ENCODE measurements at regions not wholly inside any gene's neighbourhood (a gene's known extent, or its start where the extent isn't known, plus 50 kb on each side); places are given as distances from the start of the nearest gene placed in this dataset.

DNA sequence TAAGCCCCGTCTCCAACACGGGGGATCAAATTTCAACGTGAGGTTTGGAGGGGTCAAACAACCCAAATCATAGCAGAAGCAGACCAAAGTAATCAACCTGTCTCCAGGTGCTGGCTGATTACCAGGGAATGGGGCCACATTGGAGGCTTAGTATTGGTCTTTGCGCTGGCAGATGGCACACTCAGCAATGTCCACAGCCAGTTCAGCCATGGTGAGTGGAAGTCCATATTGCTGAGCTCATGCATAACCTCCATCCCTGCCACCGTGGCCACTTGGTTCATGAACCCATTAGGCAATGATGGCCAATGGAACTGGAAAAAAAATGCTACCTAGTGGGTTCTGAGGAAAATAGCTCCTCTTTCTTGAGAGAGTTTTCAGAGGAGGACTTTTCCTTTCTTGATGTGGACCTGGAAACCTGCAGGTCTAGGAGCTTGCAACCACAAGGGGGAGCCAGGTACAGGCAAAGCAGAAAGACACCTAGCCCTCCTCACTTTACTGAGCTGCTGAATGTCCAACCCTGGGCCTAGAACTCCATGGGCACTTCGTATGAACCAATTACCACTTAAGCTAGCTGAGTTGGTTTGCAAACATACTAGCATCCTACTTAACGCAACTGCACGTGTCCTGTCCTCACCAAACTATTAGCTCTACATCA, 128.0 kb upstream of the GYPC start:
- DNase-seq, result peak; percentile 78

DNA sequence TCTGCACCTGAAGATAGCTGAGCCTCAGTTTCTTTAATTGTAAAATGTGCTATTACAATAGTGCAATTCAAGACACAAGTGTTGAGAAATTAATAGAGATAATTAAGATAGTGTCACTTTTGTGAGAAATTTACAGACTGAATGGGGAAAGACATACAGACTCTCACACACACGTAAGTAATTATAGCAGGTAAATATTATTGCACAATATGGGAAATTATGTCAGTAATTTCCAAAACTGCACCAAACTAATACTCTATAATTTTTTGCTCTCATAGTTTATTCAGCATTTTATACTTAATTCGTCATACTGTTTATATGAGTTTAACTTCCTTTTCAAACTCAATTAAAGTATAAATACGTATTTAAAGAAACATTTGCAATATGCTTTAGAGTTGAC, 124.9 kb upstream of the GYPC start:
- DNase-seq, result no peak

- DNase-seq, result no peak
Measured at GRCh38 chr2:126534478-126534877, 121.5 kb upstream of the GYPC start.

- DNase-seq, result no peak
Measured at GRCh38 chr2:126535408-126535807, 120.5 kb upstream of the GYPC start.

- no peak for DNase-seq
Measured at GRCh38 chr2:126536605-126537200, 119.3 kb upstream of the GYPC start.

- DNase-seq, result no peak
Measured at GRCh38 chr2:126539101-126539500, 116.9 kb upstream of the GYPC start.

GRCh38 chr2:126542247-126542646, 113.7 kb upstream of the GYPC start:
- DNase-seq, result no peak

- DNase-seq, result no peak
Measured at GRCh38 chr2:126543081-126543480, 112.9 kb upstream of the GYPC start.

DNA sequence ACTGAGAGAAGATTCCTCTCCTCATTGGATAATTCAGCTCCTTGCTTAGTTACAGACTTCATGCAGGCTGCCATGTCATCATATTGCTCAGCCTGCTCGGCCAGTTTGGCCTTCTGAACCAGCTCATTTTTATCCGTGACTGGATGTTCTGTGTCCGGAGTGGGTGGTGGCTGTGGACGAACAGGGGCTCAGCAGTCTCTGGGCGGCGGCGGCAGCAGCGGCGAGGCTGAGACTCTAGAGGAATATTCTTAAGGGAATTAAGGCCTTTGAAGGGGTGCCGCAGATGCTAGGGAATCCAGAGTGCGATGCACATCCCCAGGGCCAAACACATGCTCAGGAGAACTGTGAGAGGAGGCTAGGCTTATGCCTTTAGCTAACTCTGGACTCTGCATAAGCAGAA, 97.9 kb upstream of the GYPC start:
- DNase-seq, result no peak

GRCh38 chr2:126568734-126569133, 87.2 kb upstream of the GYPC start:
- no peak for DNase-seq

- no peak for DNase-seq
Measured at GRCh38 chr2:126571403-126571802, 84.6 kb upstream of the GYPC start.

DNA sequence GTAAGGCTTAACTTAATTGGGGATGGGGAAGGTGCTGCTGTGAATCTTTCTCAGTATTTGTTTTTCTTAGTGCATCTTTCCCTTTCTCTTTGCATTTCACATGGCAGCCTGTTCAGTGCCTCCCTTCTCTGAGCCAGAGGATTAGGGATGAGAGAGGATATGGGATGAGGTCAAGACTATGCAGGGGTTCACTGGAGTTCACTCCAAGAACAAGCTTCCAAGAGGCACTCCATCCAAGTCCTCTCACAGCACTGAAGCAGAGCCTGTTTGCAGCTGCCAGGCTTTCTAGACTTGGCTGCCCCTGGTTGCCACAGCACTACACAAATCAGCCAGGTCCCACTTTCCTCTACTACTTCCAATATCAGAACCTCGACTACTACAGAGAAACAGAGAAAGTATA, 80.3 kb upstream of the GYPC start:
- no peak for DNase-seq

DNA sequence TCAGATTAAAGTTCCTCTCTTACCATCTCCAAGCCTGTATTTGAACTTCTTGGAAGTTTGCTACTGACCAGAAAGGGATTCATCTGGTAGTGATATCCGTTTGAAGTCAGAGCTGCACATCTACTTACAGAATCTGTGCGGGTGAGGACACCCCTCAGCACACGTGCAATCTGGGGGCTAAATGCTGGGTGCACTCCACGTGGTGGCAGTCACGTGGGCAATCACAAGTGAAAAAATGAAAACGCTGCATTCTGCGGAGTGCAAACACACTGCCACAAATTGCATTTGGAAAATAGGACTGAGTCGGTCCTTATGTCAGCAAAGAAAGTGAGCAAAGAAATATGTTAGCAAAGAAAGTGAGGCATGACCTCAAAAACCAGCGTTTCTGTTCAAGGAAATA, 76.1 kb upstream of the GYPC start:
- DNase-seq, result no peak

DNA sequence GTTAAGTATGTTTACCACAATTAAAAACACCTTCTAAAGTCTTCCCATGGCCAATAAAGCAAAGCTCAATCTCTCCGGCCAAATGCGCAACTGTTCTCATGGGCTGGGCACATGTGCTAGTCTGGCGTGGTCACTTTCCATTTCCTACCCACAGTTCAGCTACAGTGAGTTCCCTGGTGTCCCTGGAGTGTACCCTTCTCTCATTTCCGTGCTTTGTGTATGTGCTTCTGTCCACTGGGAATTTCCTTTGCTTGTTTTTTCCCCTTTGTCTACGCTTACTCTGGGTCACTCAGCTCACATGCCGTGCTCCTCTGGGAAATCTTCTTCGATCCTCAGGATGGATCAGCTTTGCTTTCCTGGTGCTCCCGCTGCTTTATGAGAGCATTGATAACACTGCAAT, 69.6 kb upstream of the GYPC start:
- no peak for DNase-seq

- no peak for DNase-seq
Measured at GRCh38 chr2:126599062-126599461, 56.9 kb upstream of the GYPC start.

GRCh38 chr2:126600742-126601141, 55.2 kb upstream of the GYPC start:
- DNase-seq, result no peak

- no peak for DNase-seq
Measured at GRCh38 chr2:126602334-126602733, 53.6 kb upstream of the GYPC start.

All from activated CD4-positive, alpha-beta T cell treated with anti-CD3 and anti-CD28 coated beads for 48 hours (primary cell).